GM10266 (cell line): ENCODE measurements at regions not wholly inside any gene's neighbourhood (a gene's known extent, or its start where the extent isn't known, plus 50 kb on each side); places are given as distances from the start of the nearest gene placed in this dataset.
"Not testable (repeated sequence)": the region's sequence is repeated elsewhere in the genome, so short reads cannot be mapped to it uniquely, and the experiment has no call there.

Experiments used
- DNase-seq: peaks from one replicate; pipeline ENCODE4 v3.0.0; 2012; ENCODE audit errors: extremely low spot score
- TF ChIP-seq, protein P1 (sequence below): IDR thresholded peaks from 2 replicates; pipeline ENCODE4 v1.5.1; 2012; ENCODE audit warnings: mild to moderate bottlenecking, low read depth; ENCODE audit not compliant: control insufficient read depth, insufficient read depth; ENCODE audit errors: missing control alignments

GRCh38 chr12:9326085-9326484 lies 117.9 kb upstream of the PZP start:
- DNase-seq, result no peak
- TF ChIP-seq, protein P1, sequence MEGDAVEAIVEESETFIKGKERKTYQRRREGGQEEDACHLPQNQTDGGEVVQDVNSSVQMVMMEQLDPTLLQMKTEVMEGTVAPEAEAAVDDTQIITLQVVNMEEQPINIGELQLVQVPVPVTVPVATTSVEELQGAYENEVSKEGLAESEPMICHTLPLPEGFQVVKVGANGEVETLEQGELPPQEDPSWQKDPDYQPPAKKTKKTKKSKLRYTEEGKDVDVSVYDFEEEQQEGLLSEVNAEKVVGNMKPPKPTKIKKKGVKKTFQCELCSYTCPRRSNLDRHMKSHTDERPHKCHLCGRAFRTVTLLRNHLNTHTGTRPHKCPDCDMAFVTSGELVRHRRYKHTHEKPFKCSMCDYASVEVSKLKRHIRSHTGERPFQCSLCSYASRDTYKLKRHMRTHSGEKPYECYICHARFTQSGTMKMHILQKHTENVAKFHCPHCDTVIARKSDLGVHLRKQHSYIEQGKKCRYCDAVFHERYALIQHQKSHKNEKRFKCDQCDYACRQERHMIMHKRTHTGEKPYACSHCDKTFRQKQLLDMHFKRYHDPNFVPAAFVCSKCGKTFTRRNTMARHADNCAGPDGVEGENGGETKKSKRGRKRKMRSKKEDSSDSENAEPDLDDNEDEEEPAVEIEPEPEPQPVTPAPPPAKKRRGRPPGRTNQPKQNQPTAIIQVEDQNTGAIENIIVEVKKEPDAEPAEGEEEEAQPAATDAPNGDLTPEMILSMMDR, result no peak

- TF ChIP-seq, protein P1, result no peak
- no peak for DNase-seq
Measured at GRCh38 chr12:9325471-9325870, 117.3 kb upstream of the PZP start.

GRCh38 chr12:9324782-9325181 lies 116.6 kb upstream of the PZP start:
- DNase-seq, result no peak
- TF ChIP-seq, protein P1, result no peak

GRCh38 chr12:9323144-9323681 lies 115.0 kb upstream of the PZP start:
- TF ChIP-seq, protein P1, result no peak
- no peak for DNase-seq

GRCh38 chr12:9319842-9320173 lies 111.6 kb upstream of the PZP start:
- TF ChIP-seq, protein P1, result no peak
- no peak for DNase-seq

DNA sequence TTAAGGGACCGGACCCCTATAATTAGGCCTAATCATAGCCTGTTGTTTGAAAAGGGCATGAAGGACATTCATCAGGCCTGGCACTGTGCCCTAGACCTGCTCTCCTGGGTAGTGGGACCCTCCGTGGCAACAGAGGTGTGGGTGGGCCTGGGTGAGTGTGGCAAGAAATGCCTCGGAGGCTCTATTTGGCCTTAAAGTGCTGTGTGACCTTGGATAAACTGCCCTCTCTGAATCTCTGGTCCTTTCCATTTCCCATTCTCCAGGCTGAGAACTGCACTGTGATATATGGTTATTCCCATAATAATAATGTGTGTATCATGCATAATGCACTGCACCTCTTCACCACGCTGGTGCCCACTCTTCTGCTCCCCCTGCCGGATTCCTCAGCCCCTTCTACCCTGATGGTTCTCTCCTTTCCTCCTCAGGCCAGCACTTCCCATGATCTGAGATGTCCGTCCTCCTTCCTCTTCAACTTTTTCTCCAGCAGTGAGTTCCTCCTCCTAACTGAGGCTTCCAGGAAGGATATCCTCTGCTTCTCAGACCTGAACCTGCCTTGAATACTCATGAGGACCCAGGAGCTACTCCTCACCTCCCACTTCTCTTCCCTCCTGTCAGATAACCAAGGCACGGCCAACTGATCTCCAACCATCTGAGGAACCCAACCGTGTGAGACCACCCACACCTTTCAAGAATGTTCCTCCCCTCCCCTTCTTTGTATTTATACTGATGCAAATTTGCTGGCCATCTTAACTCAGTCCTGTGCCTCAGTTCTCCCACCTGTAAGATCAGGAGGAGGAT lies 111.0 kb upstream of the PZP start:
- TF ChIP-seq, protein P1, result peak; percentile 19
- DNase-seq, result no peak

GRCh38 chr12:9313479-9313878 lies 105.3 kb upstream of the PZP start:
- DNase-seq, result not testable (repeated sequence)

GRCh38 chr12:9312406-9313392 lies 104.5 kb upstream of the PZP start:
- not testable (repeated sequence) for DNase-seq

GRCh38 chr12:9311454-9311853 lies 103.3 kb upstream of the PZP start:
- not testable (repeated sequence) for DNase-seq

GRCh38 chr12:9310645-9311044 lies 102.5 kb upstream of the PZP start:
- not testable (repeated sequence) for DNase-seq

- not testable (repeated sequence) for DNase-seq
Measured at GRCh38 chr12:9309749-9310148, 101.6 kb upstream of the PZP start.

GRCh38 chr12:9308745-9309144 lies 100.5 kb upstream of the PZP start:
- not testable (repeated sequence) for DNase-seq

GRCh38 chr12:9308163-9308562 lies 100.0 kb upstream of the PZP start:
- DNase-seq, result not testable (repeated sequence)
